GM21737 (cell line): ENCODE measurements at regions not wholly inside any gene's neighbourhood (a gene's known extent, or its start where the extent isn't known, plus 50 kb on each side); places are given as distances from the start of the nearest gene placed in this dataset.
"Not testable (repeated sequence)": the region's sequence is repeated elsewhere in the genome, so short reads cannot be mapped to it uniquely, and the experiment has no call there.

ENCODE experiments used
- ATAC-seq: cut with Tn5 transposase; IDR thresholded peaks from one replicate; pipeline ENCODE4 v1.9.1; 2021; ENCODE audit warnings: mild to moderate bottlenecking, moderate library complexity; ENCODE audit not compliant: unreplicated experiment

DNA sequence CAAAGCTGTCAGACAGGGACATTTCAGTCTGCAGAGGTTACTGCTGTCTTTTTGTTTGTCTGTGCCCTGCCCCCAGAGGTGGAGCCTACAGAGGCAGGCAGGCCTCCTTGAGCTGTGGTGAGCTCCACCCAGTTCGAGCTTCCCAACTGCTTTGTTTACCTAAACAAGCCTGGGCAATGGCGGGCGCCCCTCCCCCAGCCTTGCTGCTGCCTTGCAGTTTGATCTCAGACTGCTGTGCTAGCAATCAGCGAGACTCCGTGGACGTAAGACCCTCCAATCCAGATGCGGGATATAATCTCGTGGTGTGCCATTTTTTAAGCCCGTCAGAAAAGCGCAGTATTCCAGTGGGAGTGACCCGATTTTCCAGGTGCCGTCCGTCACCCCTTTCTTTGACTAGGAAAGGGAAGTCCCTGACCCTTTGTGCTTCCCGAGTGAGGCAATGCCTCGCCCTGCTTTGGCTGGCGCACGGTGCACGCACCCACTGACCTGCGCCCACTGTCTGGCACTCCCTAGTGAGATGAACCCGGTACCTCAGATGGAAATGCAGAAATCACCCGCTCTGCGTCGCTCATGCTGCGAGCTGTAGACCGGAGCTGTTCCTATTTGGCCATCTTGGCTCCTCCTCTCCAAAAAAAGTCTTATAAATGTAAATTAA is 54.1 kb upstream of the RIMS1 start:
- not testable (repeated sequence) for ATAC-seq
